ENCODE measurements at regions not wholly inside any gene's neighbourhood (a gene's known extent, or its start where the extent isn't known, plus 50 kb on each side); places are given as distances from the start of the nearest gene placed in this dataset.
A peak's percentile ranks its signal among the peaks of the same experiment; 100 is the strongest.

DNA sequence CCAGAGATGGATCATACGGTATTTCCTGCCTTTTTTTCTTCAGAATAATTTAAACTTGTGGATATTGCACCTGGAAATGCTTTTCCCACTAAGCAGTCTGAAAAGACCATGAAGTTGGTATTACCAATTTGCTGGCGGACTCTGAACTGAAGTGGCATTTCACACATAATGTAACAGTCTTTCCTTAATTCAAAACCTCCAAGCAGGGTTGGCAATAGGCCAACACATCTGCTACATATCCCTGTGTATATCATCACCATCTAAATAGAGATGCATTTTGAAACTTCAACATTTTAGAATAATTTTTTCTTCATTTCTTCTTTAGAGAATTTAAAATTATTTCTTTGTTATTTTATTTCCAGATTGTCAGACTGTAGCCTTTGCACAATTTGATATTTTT lies 100.5 kb downstream of the TSPAN8 start:
- DNase-seq (ENCODE audit: low read depth, low spot score): no peak
- no peak overlapping the region for H3K4me3 ChIP-seq (ENCODE audit: low read depth, low read length)
- in situ Hi-C loops (cut with HindIII; ENCODE audit: low sequenced_read_pairs): no loop called here
- TF ChIP-seq CTCF (IDR thresholded peaks at IDR 0.05; ENCODE audit: low read depth, low read length): no peak

- no peak for TF ChIP-seq CTCF (IDR thresholded peaks at IDR 0.05; ENCODE audit: low read depth, low read length)
- no peak for DNase-seq (ENCODE audit: low read depth, low spot score)
- in situ Hi-C loops (cut with HindIII; ENCODE audit: low sequenced_read_pairs): no loop called here
- H3K4me3 ChIP-seq (ENCODE audit: low read depth, low read length): no peak overlapping the region
Observed at GRCh38 chr12:71054551-71054950, 103.2 kb downstream of the TSPAN8 start.

- peak; percentile 38 for DNase-seq (ENCODE audit: low read depth, low spot score)
- in situ Hi-C loops (cut with HindIII; ENCODE audit: low sequenced_read_pairs): no loop called here
- TF ChIP-seq CTCF (IDR thresholded peaks at IDR 0.05; ENCODE audit: low read depth, low read length): no peak
- H3K4me3 ChIP-seq (ENCODE audit: low read depth, low read length): no peak overlapping the region
Observed at GRCh38 chr12:71046215-71046614, 111.6 kb downstream of the TSPAN8 start.

DNA sequence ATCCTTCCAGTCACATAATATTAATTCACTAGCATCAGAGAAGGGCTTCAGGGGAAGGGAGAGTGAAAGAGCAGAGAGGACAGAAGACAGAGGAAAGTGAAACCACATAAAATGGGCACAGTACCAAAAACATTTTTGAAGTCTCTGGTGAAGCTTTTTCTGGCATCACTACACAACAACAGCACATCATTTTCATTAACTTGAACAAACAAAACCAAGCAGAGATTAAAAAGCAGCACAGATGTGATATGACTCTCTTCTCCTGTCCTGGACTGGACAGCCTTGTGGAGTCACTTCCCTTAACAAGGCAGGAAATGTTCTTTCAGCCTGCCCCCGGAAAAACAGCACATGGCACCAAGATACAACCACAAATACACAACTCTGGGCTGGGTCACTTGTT lies 112.0 kb downstream of the TSPAN8 start:
- H3K4me3 ChIP-seq (ENCODE audit: low read depth, low read length): no peak overlapping the region
- in situ Hi-C loops (cut with HindIII; ENCODE audit: low sequenced_read_pairs): no loop called here
- TF ChIP-seq CTCF (IDR thresholded peaks at IDR 0.05; ENCODE audit: low read depth, low read length): no peak
- peak; percentile 62 for DNase-seq (ENCODE audit: low read depth, low spot score)

DNA sequence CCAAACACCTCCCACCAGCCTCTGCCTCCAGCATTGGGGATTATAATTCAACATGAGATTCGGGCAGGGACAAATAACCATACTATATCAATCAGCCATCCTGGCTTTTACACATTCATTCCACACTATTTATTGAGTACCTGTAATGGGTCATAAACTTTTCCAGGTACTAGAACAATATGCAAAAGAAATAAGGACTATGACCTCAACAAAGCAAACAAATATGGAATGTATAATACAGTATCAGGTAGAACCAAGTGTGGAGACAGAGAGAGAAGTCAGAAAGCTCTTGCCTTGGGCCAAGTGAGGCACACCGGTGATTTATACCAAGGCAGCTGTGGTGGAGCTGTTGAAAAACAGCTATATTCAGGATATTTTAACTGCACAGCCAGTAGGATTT lies 116.3 kb downstream of the TSPAN8 start:
- in situ Hi-C loops (cut with HindIII; ENCODE audit: low sequenced_read_pairs): no loop called here
- no peak for TF ChIP-seq CTCF (IDR thresholded peaks at IDR 0.05; ENCODE audit: low read depth, low read length)
- no peak overlapping the region for H3K4me3 ChIP-seq (ENCODE audit: low read depth, low read length)
- DNase-seq (ENCODE audit: low read depth, low spot score): no peak

GRCh38 chr12:71038960-71039359 lies 118.4 kb upstream of the PTPRR start:
- no peak overlapping the region for H3K4me3 ChIP-seq (ENCODE audit: low read depth, low read length)
- in situ Hi-C loops (cut with HindIII; ENCODE audit: low sequenced_read_pairs): no loop called here
- TF ChIP-seq CTCF (IDR thresholded peaks at IDR 0.05; ENCODE audit: low read depth, low read length): no peak
- no peak for DNase-seq (ENCODE audit: low read depth, low spot score)

- DNase-seq (ENCODE audit: low read depth, low spot score): no peak
- TF ChIP-seq CTCF (IDR thresholded peaks at IDR 0.05; ENCODE audit: low read depth, low read length): no peak
- in situ Hi-C loops (cut with HindIII; ENCODE audit: low sequenced_read_pairs): no loop called here
- no peak overlapping the region for H3K4me3 ChIP-seq (ENCODE audit: low read depth, low read length)
Observed at GRCh38 chr12:71036526-71036925, 116.0 kb upstream of the PTPRR start.
